ENCODE measurements at regions not wholly inside any gene's neighbourhood (a gene's known extent, or its start where the extent isn't known, plus 50 kb on each side); places are given as distances from the start of the nearest gene placed in this dataset.
"Not testable (repeated sequence)": the region's sequence is repeated elsewhere in the genome, so short reads cannot be mapped to it uniquely, and the experiment has no call there.

GRCh38 chr14:34165847-34166350, 215.0 kb upstream of the EGLN3 start:
- H3K27me3 Mint-ChIP-seq: peaks cover 7% of the 10 kb centered on the region
- peaks cover 14% of the 10 kb centered on the region for H3K4me1 Mint-ChIP-seq (ENCODE audit: low read depth)
- DNase-seq: no peak
- no peaks in the 10 kb centered on the region for H3K9me3 Mint-ChIP-seq
- no peak overlapping the region for H3K4me3 Mint-ChIP-seq
- H3K36me3 Mint-ChIP-seq (ENCODE audit: low read depth): no peaks in the 10 kb centered on the region
- H3K27ac Mint-ChIP-seq: no peak overlapping the region

GRCh38 chr14:34164162-34164864, 213.4 kb upstream of the EGLN3 start:
- Mint-ChIP-seq H3K9me3 (no peaks in the 10 kb centered on the region), H3K27ac (no peak overlapping the region), H3K27me3 (peaks cover 7% of the 10 kb centered on the region), H3K4me3 (no peak overlapping the region), H3K36me3 (ENCODE audit: low read depth) (no peaks in the 10 kb centered on the region), H3K4me1 (ENCODE audit: low read depth) (peaks cover 16% of the 10 kb centered on the region)
- DNase-seq: no peak

- no peak for DNase-seq
- peaks cover 16% of the 10 kb centered on the region for H3K4me1 Mint-ChIP-seq (ENCODE audit: low read depth)
- no peak overlapping the region for H3K4me3 Mint-ChIP-seq
- no peaks in the 10 kb centered on the region for H3K9me3 Mint-ChIP-seq
- H3K36me3 Mint-ChIP-seq (ENCODE audit: low read depth): no peaks in the 10 kb centered on the region
- H3K27me3 Mint-ChIP-seq: peaks cover 9% of the 10 kb centered on the region
- no peak overlapping the region for H3K27ac Mint-ChIP-seq
These were observed 210.6 kb upstream of the EGLN3 start for GRCh38 chr14:34161351-34162082.

- no peak overlapping the region for H3K4me3 Mint-ChIP-seq
- DNase-seq: no peak
- H3K36me3 Mint-ChIP-seq (ENCODE audit: low read depth): no peaks in the 10 kb centered on the region
- no peaks in the 10 kb centered on the region for H3K9me3 Mint-ChIP-seq
- no peak overlapping the region for H3K27ac Mint-ChIP-seq
- peaks cover 6% of the 10 kb centered on the region for H3K27me3 Mint-ChIP-seq
- peaks cover 14% of the 10 kb centered on the region for H3K4me1 Mint-ChIP-seq (ENCODE audit: low read depth)
These were observed 209.7 kb upstream of the EGLN3 start for GRCh38 chr14:34160619-34161018.

GRCh38 chr14:34157651-34158050, 206.8 kb upstream of the EGLN3 start:
- no peaks in the 10 kb centered on the region for H3K9me3 Mint-ChIP-seq
- DNase-seq: no peak
- peaks cover 2% of the 10 kb centered on the region for H3K27me3 Mint-ChIP-seq
- no peak overlapping the region for H3K4me3 Mint-ChIP-seq
- no peaks in the 10 kb centered on the region for H3K36me3 Mint-ChIP-seq (ENCODE audit: low read depth)
- peaks cover 13% of the 10 kb centered on the region for H3K4me1 Mint-ChIP-seq (ENCODE audit: low read depth)
- H3K27ac Mint-ChIP-seq: no peak overlapping the region

GRCh38 chr14:34147461-34147860, 196.6 kb upstream of the EGLN3 start:
- Mint-ChIP-seq H3K27me3 (peaks cover 9% of the 10 kb centered on the region), H3K9me3 (peaks cover 8% of the 10 kb centered on the region), H3K4me3 (no peak overlapping the region), H3K27ac (no peak overlapping the region), H3K36me3 (ENCODE audit: low read depth) (no peaks in the 10 kb centered on the region), H3K4me1 (ENCODE audit: low read depth) (no peaks in the 10 kb centered on the region)
- no peak for DNase-seq

- not testable (repeated sequence) for H3K4me3 Mint-ChIP-seq; DNase-seq; H3K36me3 Mint-ChIP-seq (ENCODE audit: low read depth); H3K27me3 Mint-ChIP-seq; H3K27ac Mint-ChIP-seq; H3K4me1 Mint-ChIP-seq (ENCODE audit: low read depth)
- H3K9me3 Mint-ChIP-seq: peaks cover 11% of the 10 kb centered on the region
These were observed 189.3 kb upstream of the EGLN3 start for GRCh38 chr14:34140127-34140526.

GRCh38 chr14:34139160-34140121, 188.6 kb upstream of the EGLN3 start:
- H3K4me1 Mint-ChIP-seq (ENCODE audit: low read depth); H3K27ac Mint-ChIP-seq; DNase-seq; H3K27me3 Mint-ChIP-seq; H3K36me3 Mint-ChIP-seq (ENCODE audit: low read depth); H3K4me3 Mint-ChIP-seq: not testable (repeated sequence)
- H3K9me3 Mint-ChIP-seq: peaks cover 11% of the 10 kb centered on the region

GRCh38 chr14:34138175-34138574, 187.3 kb upstream of the EGLN3 start:
- Mint-ChIP-seq H3K27ac (no peak overlapping the region), H3K4me1 (ENCODE audit: low read depth) (no peaks in the 10 kb centered on the region), H3K27me3 (no peaks in the 10 kb centered on the region), H3K36me3 (ENCODE audit: low read depth) (no peaks in the 10 kb centered on the region), H3K9me3 (peaks cover 7% of the 10 kb centered on the region), H3K4me3 (no peak overlapping the region)
- no peak for DNase-seq

- Mint-ChIP-seq H3K4me3 (no peak overlapping the region), H3K36me3 (ENCODE audit: low read depth) (no peaks in the 10 kb centered on the region), H3K27ac (no peak overlapping the region), H3K27me3 (no peaks in the 10 kb centered on the region), H3K9me3 (peaks cover 2% of the 10 kb centered on the region), H3K4me1 (ENCODE audit: low read depth) (no peaks in the 10 kb centered on the region)
- DNase-seq: no peak
These were observed 186.3 kb upstream of the EGLN3 start for GRCh38 chr14:34137001-34137745.

- DNase-seq: no peak
These were observed 184.6 kb upstream of the EGLN3 start for GRCh38 chr14:34135492-34135891.

GRCh38 chr14:34134484-34134883, 183.6 kb upstream of the EGLN3 start:
- Mint-ChIP-seq H3K36me3 (ENCODE audit: low read depth) (no peaks in the 10 kb centered on the region), H3K27me3 (no peaks in the 10 kb centered on the region), H3K4me1 (ENCODE audit: low read depth) (no peaks in the 10 kb centered on the region), H3K9me3 (no peaks in the 10 kb centered on the region), H3K27ac (no peak overlapping the region), H3K4me3 (no peak overlapping the region)
- DNase-seq: no peak

More at GRCh38 chr14:34135492-34135891, 184.6 kb upstream of the EGLN3 start:
- H3K27me3 Mint-ChIP-seq: no peaks in the 10 kb centered on the region
- no peaks in the 10 kb centered on the region for H3K4me1 Mint-ChIP-seq (ENCODE audit: low read depth)
- H3K36me3 Mint-ChIP-seq (ENCODE audit: low read depth): no peaks in the 10 kb centered on the region
- no peak overlapping the region for H3K27ac Mint-ChIP-seq
- H3K4me3 Mint-ChIP-seq: no peak overlapping the region
- H3K9me3 Mint-ChIP-seq: no peaks in the 10 kb centered on the region

GRCh38 chr14:34129927-34130552, 179.2 kb upstream of the EGLN3 start:
- Mint-ChIP-seq H3K36me3 (ENCODE audit: low read depth) (no peaks in the 10 kb centered on the region), H3K9me3 (no peaks in the 10 kb centered on the region), H3K4me3 (no peak overlapping the region), H3K27me3 (no peaks in the 10 kb centered on the region), H3K27ac (no peak overlapping the region), H3K4me1 (ENCODE audit: low read depth) (no peaks in the 10 kb centered on the region)
- no peak for DNase-seq

All from activated T-cell treated with anti-CD3 and anti-CD28 coated beads, Interleukin-2, amount 50 U/mL, for 24 hours (primary cell).